ENCODE measurements at regions not wholly inside any gene's neighbourhood (a gene's known extent, or its start where the extent isn't known, plus 50 kb on each side); places are given as distances from the start of the nearest gene placed in this dataset.

DNA sequence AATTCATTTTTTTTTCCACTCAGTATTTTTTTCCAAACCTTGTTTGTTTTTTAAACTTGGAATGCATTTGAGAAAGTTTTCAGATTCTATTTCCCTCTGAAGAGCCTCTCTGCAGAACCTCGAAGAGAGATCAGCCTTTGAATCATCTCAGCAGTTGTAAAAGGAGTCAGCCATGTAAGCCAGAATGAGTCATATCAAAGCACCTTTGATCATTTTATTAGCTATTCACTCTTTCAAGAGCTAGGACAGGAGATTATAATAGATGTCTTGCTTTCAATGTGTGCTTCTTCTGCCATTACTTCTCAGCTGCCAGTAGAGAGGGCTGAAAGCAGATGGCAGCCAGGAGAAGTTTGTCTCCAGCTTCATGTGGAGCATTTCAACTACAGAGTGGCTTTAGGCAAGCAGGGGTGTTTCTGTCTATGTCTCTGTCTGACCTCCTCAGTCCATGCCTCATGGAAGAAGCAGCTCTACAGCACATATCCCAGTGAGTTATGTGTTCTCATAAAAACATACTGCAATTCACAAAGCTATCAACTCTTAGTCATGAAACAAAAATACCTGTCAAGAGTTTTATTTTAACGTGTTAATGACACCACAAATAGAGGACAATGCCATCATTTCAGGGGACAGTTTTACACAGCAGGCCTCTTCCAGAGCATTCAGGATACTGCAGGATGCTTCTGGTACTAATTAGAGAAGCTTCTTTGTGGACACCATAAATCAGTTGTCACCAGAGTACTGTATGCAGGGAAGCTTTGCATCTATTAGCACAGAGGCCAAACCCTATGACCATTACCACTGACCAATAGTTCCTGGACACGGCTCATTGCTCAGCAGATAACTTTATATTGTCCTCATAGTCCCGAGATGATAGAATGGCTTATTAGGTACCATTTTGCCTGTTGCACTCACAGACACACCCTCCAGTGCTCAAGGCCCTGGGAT, 94.3 kb downstream of the NHLRC3 start:
- Histone ChIP-seq H3K27ac (no peak overlapping the region), H3K9ac (no peak overlapping the region), H3K36me3 (ENCODE audit: insufficient read depth) (no peaks in the 10 kb centered on the region), H3K79me2 (ENCODE audit: insufficient read depth, low read depth) (no peaks in the 10 kb centered on the region), H3K4me3 (IDR thresholded peaks at IDR 0.05; ENCODE audit: insufficient read depth, low read depth, low read length) (no peak overlapping the region), H2AFZ (ENCODE audit: low read depth) (no peak overlapping the region), H3K27me3 (ENCODE audit: insufficient read depth, low read depth) (no peaks in the 10 kb centered on the region), H3K4me2 (no peak overlapping the region), H3K4me1 (ENCODE audit: low read depth, poor library complexity, severe bottlenecking) (no peaks in the 10 kb centered on the region), H4K20me1 (ENCODE audit: insufficient read depth) (no peaks in the 10 kb centered on the region)
- TF ChIP-seq, protein P1, sequence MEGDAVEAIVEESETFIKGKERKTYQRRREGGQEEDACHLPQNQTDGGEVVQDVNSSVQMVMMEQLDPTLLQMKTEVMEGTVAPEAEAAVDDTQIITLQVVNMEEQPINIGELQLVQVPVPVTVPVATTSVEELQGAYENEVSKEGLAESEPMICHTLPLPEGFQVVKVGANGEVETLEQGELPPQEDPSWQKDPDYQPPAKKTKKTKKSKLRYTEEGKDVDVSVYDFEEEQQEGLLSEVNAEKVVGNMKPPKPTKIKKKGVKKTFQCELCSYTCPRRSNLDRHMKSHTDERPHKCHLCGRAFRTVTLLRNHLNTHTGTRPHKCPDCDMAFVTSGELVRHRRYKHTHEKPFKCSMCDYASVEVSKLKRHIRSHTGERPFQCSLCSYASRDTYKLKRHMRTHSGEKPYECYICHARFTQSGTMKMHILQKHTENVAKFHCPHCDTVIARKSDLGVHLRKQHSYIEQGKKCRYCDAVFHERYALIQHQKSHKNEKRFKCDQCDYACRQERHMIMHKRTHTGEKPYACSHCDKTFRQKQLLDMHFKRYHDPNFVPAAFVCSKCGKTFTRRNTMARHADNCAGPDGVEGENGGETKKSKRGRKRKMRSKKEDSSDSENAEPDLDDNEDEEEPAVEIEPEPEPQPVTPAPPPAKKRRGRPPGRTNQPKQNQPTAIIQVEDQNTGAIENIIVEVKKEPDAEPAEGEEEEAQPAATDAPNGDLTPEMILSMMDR (conservative IDR thresholded peaks at IDR 0.05; ENCODE audit: low read depth, low read length): no peak

DNA sequence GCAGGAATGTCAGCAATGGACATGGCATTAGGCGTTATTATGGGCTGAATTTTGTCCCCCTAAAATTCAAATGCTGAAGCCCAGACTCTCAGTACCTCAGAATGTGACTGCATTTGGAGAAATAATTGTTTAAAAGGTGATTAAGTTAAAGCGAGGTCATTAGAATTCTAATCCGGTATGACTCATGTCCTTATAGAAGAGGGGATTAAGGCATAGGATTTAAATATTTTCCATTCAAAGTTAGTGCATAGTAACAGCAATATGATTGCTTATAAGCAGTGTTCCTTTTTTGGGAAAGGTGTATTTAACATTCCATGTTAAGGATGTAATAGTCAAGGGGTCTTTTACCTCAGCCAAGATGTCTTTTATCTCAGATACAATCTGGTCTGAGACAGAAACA, 95.5 kb downstream of the NHLRC3 start:
- Histone ChIP-seq H3K27ac (no peak overlapping the region), H3K4me2 (no peak overlapping the region), H3K4me1 (ENCODE audit: low read depth, poor library complexity, severe bottlenecking) (no peaks in the 10 kb centered on the region), H3K79me2 (ENCODE audit: insufficient read depth, low read depth) (no peaks in the 10 kb centered on the region), H3K27me3 (ENCODE audit: insufficient read depth, low read depth) (no peaks in the 10 kb centered on the region), H2AFZ (ENCODE audit: low read depth) (no peak overlapping the region), H3K36me3 (ENCODE audit: insufficient read depth) (no peaks in the 10 kb centered on the region), H3K9ac (no peak overlapping the region), H4K20me1 (ENCODE audit: insufficient read depth) (no peaks in the 10 kb centered on the region), H3K4me3 (IDR thresholded peaks at IDR 0.05; ENCODE audit: insufficient read depth, low read depth, low read length) (no peak overlapping the region)
- TF ChIP-seq, protein P1 (conservative IDR thresholded peaks at IDR 0.05; ENCODE audit: low read depth, low read length): no peak

DNA sequence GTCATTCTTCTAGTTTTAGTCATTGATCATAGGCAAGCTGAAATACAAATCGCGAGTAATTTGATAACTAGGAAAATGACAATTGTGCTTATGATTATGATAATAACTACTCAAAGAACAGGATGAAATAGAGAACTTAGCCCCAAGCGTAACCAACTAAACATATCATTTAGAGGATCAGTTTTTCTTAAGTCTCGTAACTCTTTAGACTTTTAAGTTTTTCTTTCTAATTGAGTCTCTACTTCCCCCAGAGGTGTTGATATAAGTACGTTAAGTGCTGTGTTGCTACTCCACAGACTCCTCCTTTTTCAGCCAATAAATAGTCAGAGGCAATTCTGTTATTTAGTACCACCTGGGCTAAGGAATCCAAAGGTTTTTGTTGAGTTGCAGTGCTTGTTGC, 96.3 kb downstream of the NHLRC3 start:
- Histone ChIP-seq H3K36me3 (ENCODE audit: insufficient read depth) (no peaks in the 10 kb centered on the region), H3K27me3 (ENCODE audit: insufficient read depth, low read depth) (no peaks in the 10 kb centered on the region), H3K9ac (no peak overlapping the region), H3K4me1 (ENCODE audit: low read depth, poor library complexity, severe bottlenecking) (no peaks in the 10 kb centered on the region), H4K20me1 (ENCODE audit: insufficient read depth) (no peaks in the 10 kb centered on the region), H3K79me2 (ENCODE audit: insufficient read depth, low read depth) (no peaks in the 10 kb centered on the region), H3K4me2 (no peak overlapping the region), H3K4me3 (IDR thresholded peaks at IDR 0.05; ENCODE audit: insufficient read depth, low read depth, low read length) (no peak overlapping the region), H3K27ac (no peak overlapping the region), H2AFZ (ENCODE audit: low read depth) (no peak overlapping the region)
- TF ChIP-seq, protein P1 (conservative IDR thresholded peaks at IDR 0.05; ENCODE audit: low read depth, low read length): no peak

DNA sequence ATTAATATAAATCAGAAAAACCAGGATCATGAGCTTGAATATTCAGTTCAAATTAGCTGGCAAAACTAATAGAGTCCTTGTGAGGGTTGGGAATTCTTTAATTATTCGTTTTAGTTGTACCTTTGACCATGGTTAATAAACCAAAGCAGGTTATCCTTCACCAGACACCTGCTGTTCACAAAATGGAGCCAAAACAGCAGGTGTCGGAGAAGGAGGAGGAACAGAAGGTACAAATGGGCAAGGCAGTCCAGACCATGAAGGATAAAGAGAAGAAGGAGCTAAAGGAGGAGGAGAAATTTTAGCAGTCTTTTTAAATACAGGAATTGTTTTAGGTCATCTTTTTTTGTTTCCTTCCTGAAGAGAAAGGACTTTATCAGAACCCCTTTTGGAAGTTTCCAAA, 106.1 kb downstream of the NHLRC3 start:
- no peak overlapping the region for H3K4me3 ChIP-seq (IDR thresholded peaks at IDR 0.05; ENCODE audit: insufficient read depth, low read depth, low read length)
- H4K20me1 ChIP-seq (ENCODE audit: insufficient read depth): no peaks in the 10 kb centered on the region
- no peak overlapping the region for H3K4me2 ChIP-seq
- no peak overlapping the region for H2AFZ ChIP-seq (ENCODE audit: low read depth)
- no peak overlapping the region for H3K9ac ChIP-seq
- H3K36me3 ChIP-seq (ENCODE audit: insufficient read depth): no peaks in the 10 kb centered on the region
- H3K4me1 ChIP-seq (ENCODE audit: low read depth, poor library complexity, severe bottlenecking): peaks cover 11% of the 10 kb centered on the region
- TF ChIP-seq, protein P1 (conservative IDR thresholded peaks at IDR 0.05; ENCODE audit: low read depth, low read length): no peak
- no peaks in the 10 kb centered on the region for H3K79me2 ChIP-seq (ENCODE audit: insufficient read depth, low read depth)
- no peak overlapping the region for H3K27ac ChIP-seq
- no peaks in the 10 kb centered on the region for H3K27me3 ChIP-seq (ENCODE audit: insufficient read depth, low read depth)

Measured in KMS-11 (cell line).